GM18870 (cell line): ENCODE measurements at regions not wholly inside any gene's neighbourhood (a gene's known extent, or its start where the extent isn't known, plus 50 kb on each side); places are given as distances from the start of the nearest gene placed in this dataset.
"Not testable (repeated sequence)": the region's sequence is repeated elsewhere in the genome, so short reads cannot be mapped to it uniquely, and the experiment has no call there.

Experiments
- ATAC-seq: cut with Tn5 transposase; IDR thresholded peaks from one replicate; pipeline ENCODE4 v1.9.1; 2021; ENCODE audit warnings: moderate library complexity; ENCODE audit not compliant: unreplicated experiment

GRCh38 chr15:20625469-20625868 lies 83.9 kb upstream of the GOLGA6L6 start:
- not testable (repeated sequence) for ATAC-seq

- not testable (repeated sequence) for ATAC-seq
Observed at GRCh38 chr15:20624085-20624484, 82.5 kb upstream of the GOLGA6L6 start.

GRCh38 chr15:20622117-20622516 lies 80.5 kb upstream of the GOLGA6L6 start:
- ATAC-seq = not testable (repeated sequence)

- ATAC-seq = not testable (repeated sequence)
Observed at GRCh38 chr15:20614549-20614948, 72.9 kb upstream of the GOLGA6L6 start.

- ATAC-seq = not testable (repeated sequence)
Observed at GRCh38 chr15:20612796-20613195, 71.2 kb upstream of the GOLGA6L6 start.

- ATAC-seq = not testable (repeated sequence)
Observed at GRCh38 chr15:20612356-20612755, 70.8 kb upstream of the GOLGA6L6 start.

- not testable (repeated sequence) for ATAC-seq
Observed at GRCh38 chr15:20611667-20612290, 70.2 kb upstream of the GOLGA6L6 start.

GRCh38 chr15:20608179-20608578 lies 66.6 kb upstream of the GOLGA6L6 start:
- not testable (repeated sequence) for ATAC-seq

- ATAC-seq = not testable (repeated sequence)
Observed at GRCh38 chr15:20597245-20597644, 55.6 kb upstream of the GOLGA6L6 start.

- not testable (repeated sequence) for ATAC-seq
Observed at GRCh38 chr15:20594219-20594618, 52.6 kb upstream of the GOLGA6L6 start.

- ATAC-seq = not testable (repeated sequence)
Observed at GRCh38 chr15:20591936-20592335, 50.3 kb upstream of the GOLGA6L6 start.
